ENCODE measurements at regions not wholly inside any gene's neighbourhood (a gene's known extent, or its start where the extent isn't known, plus 50 kb on each side); places are given as distances from the start of the nearest gene placed in this dataset.

- no peak for DNase-seq (ENCODE audit: insufficient read length, low spot score)
- TF ChIP-seq CTCF (IDR thresholded peaks at IDR 0.05; ENCODE audit: insufficient read depth, missing control alignments): no peak
- FAIRE-seq: no peak
These were observed 154.2 kb upstream of the TBL1X start for GRCh38 chrX:9310616-9311015.

GRCh38 chrX:9311421-9312160, 153.3 kb upstream of the TBL1X start:
- FAIRE-seq: no peak
- TF ChIP-seq CTCF (IDR thresholded peaks at IDR 0.05; ENCODE audit: insufficient read depth, missing control alignments): no peak
- no peak for DNase-seq (ENCODE audit: insufficient read length, low spot score)

GRCh38 chrX:9312922-9313867, 151.7 kb upstream of the TBL1X start:
- peak; percentile 36 for TF ChIP-seq CTCF (IDR thresholded peaks at IDR 0.05; ENCODE audit: insufficient read depth, missing control alignments)
- FAIRE-seq: no peak
- no peak for DNase-seq (ENCODE audit: insufficient read length, low spot score)

- TF ChIP-seq CTCF (IDR thresholded peaks at IDR 0.05; ENCODE audit: insufficient read depth, missing control alignments): no peak
- FAIRE-seq (no peak), DNase-seq (ENCODE audit: insufficient read length, low spot score) (no peak)
These were observed 149.8 kb upstream of the TBL1X start for GRCh38 chrX:9315086-9315485.

- no peak for TF ChIP-seq CTCF (IDR thresholded peaks at IDR 0.05; ENCODE audit: insufficient read depth, missing control alignments)
- no peak for DNase-seq (ENCODE audit: insufficient read length, low spot score)
- FAIRE-seq: no peak
These were observed 148.8 kb upstream of the TBL1X start for GRCh38 chrX:9316096-9316495.

- TF ChIP-seq CTCF (IDR thresholded peaks at IDR 0.05; ENCODE audit: insufficient read depth, missing control alignments): no peak
These were observed 147.7 kb upstream of the TBL1X start for GRCh38 chrX:9317176-9317575.

More at GRCh38 chrX:9317176-9317575, 147.7 kb upstream of the TBL1X start:
- FAIRE-seq (no peak), DNase-seq (ENCODE audit: insufficient read length, low spot score) (no peak)
